Lung (tissue), 11 donors: ENCODE measurements at regions not wholly inside any gene's neighbourhood (a gene's known extent, or its start where the extent isn't known, plus 50 kb on each side); places are given as distances from the start of the nearest gene placed in this dataset.

Experiments used
- ATAC-seq: fragments of 200-7000 bp; cut with Tn5 transposase; one replicate; pipeline ENCODE4 v1.9.1; 2020; ENCODE audit warnings: moderate number of reproducible peaks; ENCODE audit not compliant: insufficient read depth, low FRiP score
- DNase-seq, 3 donors: peaks; one replicate each; pipeline ENCODE4 v3.0.0-alpha.2; 2013 to 2017
- H3K27ac ChIP-seq, 2 donors: one replicate each; pipeline ENCODE4 v1.5.1; 2013; ENCODE audit warnings: mild to moderate bottlenecking in 2 of 2, moderate library complexity in 2 of 2, control low read depth in 1 of 2, inconsistent platforms in 1 of 2, low read depth in 1 of 2, low read length in 1 of 2
- H3K27me3 ChIP-seq, 3 donors: one replicate each; pipeline ENCODE4 v1.5.1; 2013; ENCODE audit warnings: low read length in 2 of 3; ENCODE audit not compliant: control insufficient read depth in 3 of 3, insufficient read depth in 3 of 3
- H3K36me3 ChIP-seq, 4 donors: one replicate each; pipeline ENCODE4 v1.5.1; 2013; ENCODE audit warnings: low read length in 4 of 4, mild to moderate bottlenecking in 1 of 4, moderate library complexity in 1 of 4; ENCODE audit not compliant: control insufficient read depth in 4 of 4, insufficient read depth in 4 of 4
- H3K4me1 ChIP-seq, 5 donors: one replicate each; pipeline ENCODE4 v1.5.1; 2013; ENCODE audit warnings: low read length in 5 of 5, mild to moderate bottlenecking in 2 of 5, moderate library complexity in 1 of 5; ENCODE audit not compliant: control insufficient read depth in 5 of 5, insufficient read depth in 5 of 5
- H3K4me3 ChIP-seq: one replicate; pipeline ENCODE4 v1.5.1; 2013; ENCODE audit warnings: mild to moderate bottlenecking, control low read depth, moderate library complexity
- H3K9ac ChIP-seq, 2 donors: one replicate each; pipeline ENCODE4 v1.5.1; 2013; ENCODE audit warnings: low read length in 2 of 2, control low read depth in 1 of 2; ENCODE audit not compliant: insufficient read depth in 1 of 2
- H3K9me3 ChIP-seq, 4 donors: one replicate each; pipeline ENCODE4 v1.5.1; 2013; ENCODE audit warnings: low read length in 3 of 4, mild to moderate bottlenecking in 1 of 4, moderate library complexity in 1 of 4; ENCODE audit not compliant: control insufficient read depth in 4 of 4, insufficient read depth in 3 of 4
- WGBS, 2 donors: extraction: QIAGEN DNeasy Blood & Tissue Kit; methylation state at CpG; one replicate each; pipeline ENCODE4 v1.1.7; 2013; 5-methylcytosine and 5-hydroxymethylcytosine counted together
- TF ChIP-seq, protein P1 (sequence below): IDR thresholded peaks from 2 replicates; pipeline ENCODE4 v1.5.1; 2012; ENCODE audit warnings: mild to moderate bottlenecking; ENCODE audit errors: control extremely low read depth, extremely low read depth
- donor health status: control.
- donor health status: control.
- donor health status: Bipolar disorder and iron deficiency.
- donor health status: healthy.
- donor health status: DM: yes; HTN: yes; CAD: no.

DNA sequence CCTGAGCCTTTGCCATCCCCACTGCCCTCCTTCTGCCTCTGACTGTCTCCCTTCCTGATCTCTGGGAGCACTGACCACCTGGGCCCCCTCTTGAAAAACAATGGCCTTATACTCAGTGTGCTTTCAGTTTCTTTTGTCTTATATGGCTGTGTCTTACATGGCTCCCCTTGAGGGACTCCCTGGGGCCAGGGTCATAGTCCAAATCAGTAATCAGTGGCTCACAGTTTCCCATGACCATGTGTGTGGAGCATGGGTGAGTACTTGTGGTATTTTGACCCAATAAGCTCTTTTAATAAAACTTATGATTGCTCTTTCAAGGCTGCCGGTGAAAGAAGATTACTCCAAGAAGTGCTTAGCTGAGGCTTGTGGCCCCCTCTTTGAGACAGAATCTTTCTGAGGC, 62.4 kb upstream of the PCBD1 start:
- no peak overlapping the region for H3K27ac ChIP-seq
- TF ChIP-seq, protein P1, sequence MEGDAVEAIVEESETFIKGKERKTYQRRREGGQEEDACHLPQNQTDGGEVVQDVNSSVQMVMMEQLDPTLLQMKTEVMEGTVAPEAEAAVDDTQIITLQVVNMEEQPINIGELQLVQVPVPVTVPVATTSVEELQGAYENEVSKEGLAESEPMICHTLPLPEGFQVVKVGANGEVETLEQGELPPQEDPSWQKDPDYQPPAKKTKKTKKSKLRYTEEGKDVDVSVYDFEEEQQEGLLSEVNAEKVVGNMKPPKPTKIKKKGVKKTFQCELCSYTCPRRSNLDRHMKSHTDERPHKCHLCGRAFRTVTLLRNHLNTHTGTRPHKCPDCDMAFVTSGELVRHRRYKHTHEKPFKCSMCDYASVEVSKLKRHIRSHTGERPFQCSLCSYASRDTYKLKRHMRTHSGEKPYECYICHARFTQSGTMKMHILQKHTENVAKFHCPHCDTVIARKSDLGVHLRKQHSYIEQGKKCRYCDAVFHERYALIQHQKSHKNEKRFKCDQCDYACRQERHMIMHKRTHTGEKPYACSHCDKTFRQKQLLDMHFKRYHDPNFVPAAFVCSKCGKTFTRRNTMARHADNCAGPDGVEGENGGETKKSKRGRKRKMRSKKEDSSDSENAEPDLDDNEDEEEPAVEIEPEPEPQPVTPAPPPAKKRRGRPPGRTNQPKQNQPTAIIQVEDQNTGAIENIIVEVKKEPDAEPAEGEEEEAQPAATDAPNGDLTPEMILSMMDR: no peak
- WGBS, 2 donors: 92 to 95% methylated on average over 1 of the region's 1 CpG

DNA sequence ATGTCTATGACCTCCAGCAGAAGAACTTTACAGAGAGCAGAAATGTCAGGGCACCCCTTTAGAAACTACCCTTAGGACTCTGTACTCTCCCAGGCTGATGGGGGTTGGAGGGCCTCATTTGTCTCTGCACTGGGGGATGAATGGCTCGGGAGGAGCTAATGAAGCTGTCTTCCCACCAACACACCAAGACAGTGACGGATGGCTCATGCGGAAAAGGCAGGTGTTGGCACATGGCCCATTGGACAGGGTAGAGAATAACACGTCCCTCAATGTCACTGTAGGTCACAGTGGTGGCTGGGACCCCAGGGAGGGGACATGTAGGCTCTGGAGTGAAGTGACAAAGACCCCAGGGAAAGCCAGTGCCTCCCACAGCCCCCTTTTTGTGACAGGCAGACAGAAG, 64.0 kb upstream of the PCBD1 start:
- Histone ChIP-seq H3K27me3 (no peaks in the 10 kb centered on the region), H3K27ac (no peak overlapping the region), H3K9me3 (no peaks in the 10 kb centered on the region), H3K4me1 (no peaks in the 10 kb centered on the region), H3K4me3 (no peak overlapping the region), H3K9ac (no peak overlapping the region), H3K36me3 (no peaks in the 10 kb centered on the region)
- 71 to 78% methylated on average over 4 of the region's 4 CpGs for WGBS, 2 donors
- TF ChIP-seq, protein P1: no peak
- DNase-seq: no peak
- no peak for ATAC-seq

More for the DNA sequence above, 62.4 kb upstream of the PCBD1 start:
- Histone ChIP-seq H3K9ac (no peak overlapping the region), H3K36me3 (no peaks in the 10 kb centered on the region), H3K9me3 (no peaks in the 10 kb centered on the region), H3K27me3 (no peaks in the 10 kb centered on the region), H3K4me1 (no peaks in the 10 kb centered on the region), H3K4me3 (no peak overlapping the region)
- ATAC-seq (no peak), DNase-seq (no peak)

DNA sequence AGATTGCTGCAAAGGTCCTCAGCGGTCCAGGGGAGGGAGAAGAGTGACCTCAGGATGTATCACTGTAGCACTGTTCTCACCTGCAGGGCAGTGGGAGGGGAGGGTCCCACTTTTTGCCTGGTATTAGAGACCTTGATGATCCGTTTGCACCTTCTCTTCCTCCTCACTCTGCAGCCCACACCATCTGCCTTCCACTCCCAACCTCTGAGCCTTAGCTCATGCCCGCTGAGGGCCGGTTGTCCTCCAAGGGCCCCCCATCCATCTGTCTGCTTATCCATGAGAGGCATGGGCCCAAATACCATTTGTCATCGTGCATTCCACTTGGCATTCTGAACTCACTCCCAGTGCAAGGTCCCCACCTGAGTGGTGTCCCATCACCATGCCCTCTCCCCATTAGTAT, 64.6 kb upstream of the PCBD1 start:
- DNase-seq (no peak), ATAC-seq (no peak)
- Histone ChIP-seq H3K4me1 (no peaks in the 10 kb centered on the region), H3K27me3 (peaks cover 0 to 3% (median 0%) of the 10 kb centered on the region in 3 donors), H3K4me3 (no peak overlapping the region), H3K27ac (no peak overlapping the region), H3K9ac (no peak overlapping the region), H3K9me3 (no peaks in the 10 kb centered on the region), H3K36me3 (no peaks in the 10 kb centered on the region)
- TF ChIP-seq, protein P1: no peak
- 86 to 92% methylated on average over 5 of the region's 5 CpGs for WGBS, 2 donors
